GM20431 (cell line): ENCODE measurements at regions not wholly inside any gene's neighbourhood (a gene's known extent, or its start where the extent isn't known, plus 50 kb on each side); places are given as distances from the start of the nearest gene placed in this dataset.
"Not testable (repeated sequence)": the region's sequence is repeated elsewhere in the genome, so short reads cannot be mapped to it uniquely, and the experiment has no call there.

Source experiments
- in situ Hi-C: fragments of 300-500 bp; cut with MseI, MboI; formaldehyde crosslinking; loops from one replicate; pipeline ENCODE4 v1.15.0; 2020; ENCODE audit warnings: low sequenced_read_pairs; ENCODE audit not compliant: unreplicated experiment

DNA sequence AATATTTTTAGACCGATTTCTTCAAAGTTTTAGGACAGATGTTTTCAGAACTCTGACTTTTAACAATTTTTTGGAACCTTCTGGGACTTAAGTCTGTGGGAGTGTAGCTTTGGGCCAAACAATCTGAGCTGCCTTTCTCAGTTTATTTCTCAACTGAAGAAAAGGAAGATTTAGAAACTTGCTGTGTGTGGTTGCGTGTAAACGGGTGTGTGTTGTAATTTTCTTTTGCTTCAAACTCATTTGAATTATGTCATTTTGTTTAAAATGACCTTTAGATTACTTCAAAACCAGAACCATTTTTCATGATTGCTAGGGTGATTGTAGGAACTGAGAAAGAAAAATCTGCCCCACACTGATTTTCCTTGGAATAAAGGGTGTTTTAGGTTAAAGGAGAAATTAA, 577.7 kb upstream of the GALNTL6 start:
- in situ Hi-C loops = no loop called here

DNA sequence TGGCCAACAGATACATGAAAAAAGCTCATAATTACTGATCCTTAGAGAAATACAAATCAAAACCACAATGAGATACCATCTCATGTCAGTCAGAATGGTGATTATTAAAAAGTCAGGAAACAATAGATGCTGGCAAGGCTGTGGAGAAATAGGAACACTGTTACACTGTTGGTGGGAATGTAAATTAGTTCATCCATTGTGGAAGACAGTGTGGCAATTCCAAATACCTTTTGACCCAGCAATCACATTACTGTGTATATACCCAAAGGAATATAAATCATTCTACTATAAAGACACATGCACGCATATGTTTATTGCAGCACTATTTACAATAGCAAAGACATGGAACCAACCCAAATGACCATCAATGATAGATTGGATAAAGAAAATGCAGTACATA, 583.9 kb upstream of the GALNTL6 start:
- in situ Hi-C loops = not testable (repeated sequence)

DNA sequence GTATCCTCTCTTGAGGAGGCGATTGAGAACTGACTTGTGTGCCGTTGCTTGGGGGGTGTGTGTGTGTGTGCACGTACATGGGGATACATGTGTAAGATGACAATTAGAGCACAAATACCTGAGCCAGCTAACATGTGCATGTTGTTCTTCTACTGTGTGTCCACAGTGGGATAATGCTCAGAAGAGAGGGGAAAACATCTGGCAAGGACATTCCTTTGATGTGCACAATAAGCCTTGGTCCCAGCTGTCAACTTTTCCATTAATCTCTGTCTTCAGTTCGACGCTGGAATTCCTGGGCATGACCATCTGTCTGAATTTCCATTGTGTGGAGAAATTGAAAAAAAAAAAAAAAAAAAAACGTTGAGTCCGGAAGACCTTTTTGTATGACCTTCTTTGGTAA, 592.0 kb upstream of the GALNTL6 start:
- in situ Hi-C loops = no loop called here

DNA sequence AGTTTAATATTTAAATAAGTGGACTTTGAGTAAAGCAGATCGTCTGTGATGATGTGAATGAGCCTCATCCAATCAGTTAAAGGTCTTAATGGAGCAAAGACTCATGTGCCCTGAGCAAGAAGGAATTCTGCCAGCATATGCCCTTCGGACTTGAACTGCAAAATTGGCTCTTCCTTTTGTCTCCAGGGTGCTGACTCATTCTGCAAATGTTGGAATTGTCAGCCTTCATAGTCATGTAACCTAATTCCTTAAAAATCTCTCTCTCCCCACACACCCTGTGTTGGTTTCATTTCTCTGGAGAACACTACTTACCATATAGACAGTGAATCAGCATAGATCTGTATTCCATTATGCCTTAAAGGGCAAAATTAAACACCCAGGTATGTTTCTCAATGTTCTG, 609.8 kb upstream of the GALNTL6 start:
- in situ Hi-C loops = no loop called here

DNA sequence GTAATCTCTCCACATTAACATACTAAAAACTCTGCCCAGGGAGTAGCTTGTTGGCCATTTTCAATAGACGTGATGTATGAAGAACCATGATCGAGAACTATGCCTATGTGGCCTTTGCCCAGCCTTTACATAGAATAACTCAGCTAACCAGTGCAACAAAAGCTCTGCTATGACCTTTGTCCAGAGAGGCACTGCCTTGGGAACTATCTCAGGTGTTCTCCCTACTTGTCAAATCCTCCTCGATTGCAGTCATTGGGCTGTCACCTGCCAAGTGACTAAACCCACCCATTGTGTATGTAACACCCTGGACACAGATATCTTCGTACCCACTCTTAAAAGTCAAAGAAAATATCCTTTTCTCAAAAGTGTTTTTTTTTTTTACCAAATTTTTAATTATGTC, 610.3 kb upstream of the GALNTL6 start:
- in situ Hi-C loops = no loop called here

DNA sequence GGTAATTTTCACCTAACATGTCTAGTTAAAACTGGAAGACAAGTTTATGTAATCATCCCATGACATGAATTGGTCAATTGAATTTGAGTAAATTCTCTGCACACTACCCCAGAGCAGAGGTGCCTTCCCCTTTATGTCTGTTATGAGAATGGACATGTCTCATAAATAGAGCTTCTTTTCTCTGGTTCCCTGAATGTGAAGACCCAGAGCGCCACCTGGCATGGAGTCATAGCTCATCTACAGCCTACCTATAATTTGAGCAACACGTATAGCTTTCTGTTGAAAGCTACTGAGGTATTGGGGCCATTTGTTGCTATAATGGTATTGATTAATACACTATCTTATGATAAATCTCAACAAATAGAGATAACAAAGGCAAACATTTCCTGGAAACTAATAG, 626.5 kb upstream of the GALNTL6 start:
- in situ Hi-C loops = no loop called here

DNA sequence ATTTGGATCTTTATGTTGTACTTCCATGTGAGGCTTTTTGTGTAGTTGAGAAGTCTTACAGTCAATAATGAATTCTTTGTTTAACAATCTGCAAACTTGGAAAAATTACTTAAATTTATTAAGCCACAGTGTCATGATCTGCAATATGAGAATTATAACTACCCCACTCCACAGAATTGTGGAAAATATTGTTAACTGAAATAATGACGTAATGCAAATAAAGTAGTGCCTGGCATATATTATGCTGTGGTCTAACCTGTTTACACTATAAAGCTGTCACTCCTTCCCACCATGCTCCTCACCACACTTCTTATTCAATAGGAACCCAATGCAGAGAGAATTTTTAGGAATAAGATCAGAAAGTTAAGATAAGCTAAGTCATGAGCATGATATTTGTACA, 632.1 kb upstream of the GALNTL6 start:
- in situ Hi-C loops = no loop called here

DNA sequence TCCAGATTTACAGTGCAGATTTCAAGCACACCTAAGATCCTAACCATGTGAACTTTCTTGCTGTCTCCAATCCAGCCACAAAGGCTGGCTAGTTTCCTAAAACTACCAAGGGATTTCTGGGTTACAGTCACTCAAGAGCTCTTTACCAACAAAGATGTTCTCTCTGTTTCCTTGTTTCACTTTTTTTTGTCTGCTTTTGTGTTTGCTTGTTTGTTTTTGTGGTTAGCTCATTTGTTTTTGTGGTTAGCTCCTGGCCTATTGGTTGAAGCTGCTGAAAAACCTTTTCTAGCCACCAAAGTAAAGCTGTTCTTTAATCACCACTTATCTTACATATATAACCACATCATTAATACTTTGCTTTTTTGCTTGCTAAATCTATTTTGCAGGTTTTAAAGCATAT, 642.5 kb upstream of the GALNTL6 start:
- in situ Hi-C loops = no loop called here

DNA sequence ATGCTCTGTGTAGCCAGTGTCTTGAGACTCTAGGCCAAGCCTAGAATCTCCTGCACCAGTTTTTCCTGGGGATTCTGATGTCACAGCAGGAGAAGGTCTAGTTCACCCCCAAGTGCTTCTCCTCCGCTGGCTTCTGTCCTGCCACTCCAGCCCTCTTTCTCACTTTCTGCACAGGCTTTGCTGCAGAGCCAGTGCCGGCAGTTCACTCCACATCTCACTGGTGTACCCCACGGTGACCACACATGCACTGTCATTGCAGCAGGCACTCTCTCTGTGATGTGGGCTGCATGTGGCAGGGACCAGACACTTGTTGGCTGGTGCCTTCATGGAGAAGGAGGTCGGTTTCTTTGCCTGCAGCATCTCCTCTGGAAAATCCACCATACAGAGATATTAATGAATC, 643.8 kb upstream of the GALNTL6 start:
- in situ Hi-C loops = no loop called here

DNA sequence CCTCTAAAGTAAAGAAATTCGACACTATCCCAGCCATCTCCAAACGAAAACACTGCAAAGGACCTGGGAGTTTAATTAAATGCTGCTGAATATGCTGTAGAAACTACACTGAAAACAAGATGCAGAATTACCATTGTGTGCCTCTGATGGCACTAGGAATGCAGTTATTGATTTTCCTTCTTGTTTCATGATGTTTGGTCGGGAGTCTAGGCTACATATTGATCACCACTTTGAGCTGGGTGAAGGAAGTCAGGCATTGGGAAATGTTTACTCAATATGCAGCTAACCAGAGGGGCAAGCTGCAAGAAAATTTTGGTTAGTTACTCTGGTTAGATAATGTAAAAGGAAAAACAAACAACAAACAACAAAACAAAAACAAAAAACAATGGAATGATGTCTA, 650.7 kb upstream of the GALNTL6 start:
- in situ Hi-C loops = no loop called here

DNA sequence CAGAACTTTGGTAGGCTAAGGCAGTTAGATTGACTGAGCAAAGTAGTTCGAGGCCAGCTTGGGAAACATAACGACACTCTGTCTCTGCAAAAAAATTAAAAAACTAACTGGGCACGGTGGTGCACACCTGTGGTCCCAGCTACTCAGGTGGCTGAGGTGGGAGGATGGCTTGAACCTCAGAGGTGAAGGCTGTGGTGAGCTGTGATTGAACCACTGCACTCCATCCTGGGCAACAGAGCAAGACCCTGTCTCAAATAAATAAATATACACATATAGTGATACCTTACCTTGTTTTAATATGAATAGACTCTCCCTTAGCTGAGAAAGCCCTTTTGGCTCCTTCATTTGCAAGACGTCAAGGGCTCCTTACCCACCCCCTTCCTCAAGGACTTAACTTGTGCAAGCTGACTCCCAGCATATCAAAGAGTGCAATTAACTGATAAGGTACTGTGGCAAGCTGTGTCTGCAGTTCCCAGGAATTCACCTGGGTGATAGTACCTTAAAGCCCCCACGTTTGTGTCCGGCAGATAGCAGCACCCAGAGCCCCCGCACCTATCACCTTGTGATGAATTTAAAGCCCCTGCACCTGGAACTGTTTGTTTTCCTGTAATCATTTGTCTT, 655.6 kb upstream of the GALNTL6 start:
- in situ Hi-C loops = no loop called here

DNA sequence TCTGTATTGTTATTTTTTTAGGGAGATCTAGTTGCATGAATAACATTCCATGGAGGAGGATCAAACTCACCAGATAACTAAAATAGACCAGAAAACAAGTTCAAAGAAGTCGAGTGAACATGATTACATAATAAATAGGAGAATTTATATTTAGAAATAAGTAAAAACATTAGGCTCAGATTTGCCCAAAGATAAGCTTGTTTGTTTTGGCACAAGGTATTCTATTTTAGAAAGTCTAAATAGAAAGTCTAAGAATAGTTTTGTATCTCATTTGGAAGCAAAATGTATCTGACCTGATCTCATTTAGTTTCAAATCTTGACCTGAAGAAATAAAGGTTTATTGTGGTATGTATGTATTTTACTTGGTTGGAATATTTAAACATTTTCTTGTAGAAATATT, 670.6 kb upstream of the GALNTL6 start:
- in situ Hi-C loops = no loop called here

DNA sequence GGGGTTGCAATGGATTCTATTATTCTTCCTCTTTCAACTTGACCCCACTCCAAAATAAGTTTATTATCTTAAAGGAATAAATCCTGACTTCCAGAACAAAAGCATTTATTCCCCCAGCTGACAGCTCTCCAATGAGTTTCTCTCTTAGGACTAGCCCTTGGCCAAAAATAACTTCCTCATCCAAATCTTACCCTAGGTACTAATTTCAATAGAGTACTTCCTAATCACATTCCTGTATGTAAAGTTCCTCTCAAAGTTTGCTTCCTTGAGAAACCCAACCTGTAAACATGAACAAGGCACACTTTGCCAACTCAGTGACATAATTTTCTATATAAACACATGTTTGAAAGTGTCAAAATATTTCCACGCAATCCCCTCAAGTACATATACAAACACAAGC, 671.2 kb upstream of the GALNTL6 start:
- in situ Hi-C loops = no loop called here

DNA sequence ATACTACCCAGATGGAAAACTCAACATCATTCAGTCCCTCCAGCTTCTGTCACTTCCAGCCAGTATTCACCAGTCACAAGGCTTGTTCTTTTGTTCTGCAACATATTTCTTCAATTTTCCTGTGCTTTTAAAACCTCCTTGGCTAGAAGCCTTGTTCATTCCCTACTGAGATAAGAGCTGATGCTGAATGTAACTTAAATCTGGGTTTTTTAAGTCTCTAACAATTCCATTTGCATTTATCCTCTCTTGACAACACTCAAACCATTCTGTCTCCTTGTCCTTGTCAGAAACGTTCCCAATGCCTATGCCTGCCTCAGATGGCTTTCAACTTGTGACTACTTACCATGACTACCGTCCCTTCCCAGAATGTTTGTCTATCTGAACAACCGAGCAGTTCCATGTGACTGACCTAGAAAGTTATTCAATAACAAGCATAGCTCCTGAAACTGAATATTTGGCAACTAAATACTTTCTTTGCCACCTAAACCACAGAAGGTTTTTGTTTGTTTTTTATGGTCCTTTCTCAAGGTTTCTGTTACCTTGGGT, 682.9 kb upstream of the GALNTL6 start:
- in situ Hi-C loops = no loop called here

DNA sequence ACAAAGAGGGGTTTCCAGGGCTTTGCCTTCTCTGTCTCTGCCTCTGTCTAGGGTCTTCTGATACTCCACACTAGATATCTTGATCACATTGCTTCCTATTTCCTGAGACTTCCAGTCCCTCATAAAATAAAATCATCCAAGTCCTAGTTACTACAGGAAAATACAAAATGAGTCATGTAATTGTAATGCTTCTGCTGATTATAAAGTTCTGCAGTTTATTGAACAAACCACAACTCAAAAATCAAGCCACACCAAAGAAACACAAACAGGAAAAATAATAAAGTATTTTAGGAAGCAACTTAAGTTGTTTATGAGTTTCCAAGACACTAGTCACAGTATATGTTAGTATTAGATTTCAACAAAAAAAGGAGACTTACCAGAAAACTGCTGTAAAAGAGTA, 695.1 kb upstream of the GALNTL6 start:
- in situ Hi-C loops = no loop called here

DNA sequence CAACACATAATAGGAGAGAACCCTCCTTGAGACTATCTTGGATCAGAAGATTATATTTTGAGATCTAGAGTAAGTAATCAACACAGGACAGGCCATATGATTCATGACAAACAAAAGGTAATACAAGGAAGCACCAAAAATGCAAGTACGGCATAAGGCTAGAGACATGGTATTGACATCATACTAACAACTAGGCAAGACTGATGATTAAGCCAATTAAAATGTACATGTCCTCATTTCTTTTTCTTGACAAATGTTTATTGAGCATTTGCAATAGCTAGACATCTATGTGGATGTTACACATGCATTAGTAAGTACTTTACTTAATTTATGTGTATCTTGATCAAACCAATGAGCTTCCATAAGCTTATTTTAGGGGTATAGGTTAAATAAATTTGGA, 695.7 kb upstream of the GALNTL6 start:
- in situ Hi-C loops = no loop called here

DNA sequence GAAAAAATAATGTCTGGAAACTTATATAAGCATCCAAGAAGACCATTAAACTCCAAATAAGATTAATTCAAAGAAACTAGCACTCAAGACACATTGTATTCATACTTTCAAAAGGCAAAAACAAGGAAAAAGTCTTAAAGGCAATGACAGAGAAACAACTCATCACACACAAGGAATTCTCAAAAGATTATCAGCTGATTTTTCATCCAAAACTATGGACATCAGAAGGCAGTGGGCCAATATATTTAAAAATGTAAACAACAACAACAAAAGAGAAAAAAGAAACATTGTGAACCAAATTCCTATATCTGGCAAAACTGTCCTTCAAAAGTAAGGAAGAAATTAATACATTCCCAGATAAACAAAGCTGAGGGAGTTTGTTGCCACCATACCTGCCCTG, 711.4 kb upstream of the GALNTL6 start:
- in situ Hi-C loops = no loop called here

DNA sequence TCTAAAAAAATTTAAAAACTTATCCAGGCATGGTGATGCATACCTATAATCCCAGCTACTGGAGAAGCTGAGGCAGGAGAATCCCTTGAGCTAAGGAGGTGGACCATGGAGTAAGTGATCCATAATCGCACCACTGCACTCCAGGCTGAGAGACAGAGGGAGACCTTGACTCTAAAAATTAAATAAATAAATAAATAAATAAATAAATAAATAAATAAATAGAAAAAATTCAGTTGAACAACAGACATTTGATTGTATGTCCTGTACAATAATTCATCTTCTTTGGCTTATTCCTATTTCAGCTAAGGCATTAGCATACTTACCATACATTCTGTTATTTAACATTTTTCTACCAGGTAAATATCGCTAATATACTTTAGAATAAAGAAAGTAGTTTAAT, 726.1 kb upstream of the GALNTL6 start:
- in situ Hi-C loops = no loop called here

DNA sequence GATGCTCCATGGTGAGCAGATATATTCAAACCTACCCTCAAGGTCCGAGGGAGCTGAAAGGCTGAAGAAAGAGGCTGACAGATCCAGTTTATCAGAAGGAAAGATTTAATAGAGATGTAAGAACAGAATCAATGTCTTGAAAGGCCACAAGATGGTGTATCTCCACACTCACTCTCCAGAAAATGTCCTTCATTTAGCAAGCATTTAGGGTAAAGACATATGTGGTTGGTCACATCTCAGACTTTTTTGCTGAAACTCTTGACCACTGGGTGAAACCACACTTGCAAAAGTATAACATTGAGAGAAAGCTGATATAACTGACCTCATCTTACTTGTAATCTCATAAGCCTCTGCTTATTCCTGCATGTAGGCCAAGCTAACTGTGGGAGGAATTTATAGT, 745.8 kb upstream of the GALNTL6 start:
- in situ Hi-C loops = no loop called here

DNA sequence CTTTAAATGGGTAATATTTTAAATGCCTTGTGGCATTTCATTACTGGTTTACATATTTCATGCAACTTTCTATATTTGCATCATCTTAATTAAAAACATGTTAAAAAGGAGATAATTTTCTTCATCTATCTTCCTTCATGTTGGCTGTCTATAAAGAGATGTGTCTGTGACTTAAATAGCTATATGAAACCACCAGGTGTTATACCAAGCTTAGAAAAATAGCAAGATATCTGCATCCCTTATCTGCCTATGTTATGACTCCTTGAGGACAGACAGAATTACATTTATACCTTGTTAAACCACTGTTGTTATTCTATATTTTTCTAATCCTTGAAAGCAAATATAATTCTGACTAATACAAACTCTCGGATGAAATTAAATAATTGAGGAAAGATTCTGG, 763.8 kb upstream of the GALNTL6 start:
- in situ Hi-C loops = no loop called here

DNA sequence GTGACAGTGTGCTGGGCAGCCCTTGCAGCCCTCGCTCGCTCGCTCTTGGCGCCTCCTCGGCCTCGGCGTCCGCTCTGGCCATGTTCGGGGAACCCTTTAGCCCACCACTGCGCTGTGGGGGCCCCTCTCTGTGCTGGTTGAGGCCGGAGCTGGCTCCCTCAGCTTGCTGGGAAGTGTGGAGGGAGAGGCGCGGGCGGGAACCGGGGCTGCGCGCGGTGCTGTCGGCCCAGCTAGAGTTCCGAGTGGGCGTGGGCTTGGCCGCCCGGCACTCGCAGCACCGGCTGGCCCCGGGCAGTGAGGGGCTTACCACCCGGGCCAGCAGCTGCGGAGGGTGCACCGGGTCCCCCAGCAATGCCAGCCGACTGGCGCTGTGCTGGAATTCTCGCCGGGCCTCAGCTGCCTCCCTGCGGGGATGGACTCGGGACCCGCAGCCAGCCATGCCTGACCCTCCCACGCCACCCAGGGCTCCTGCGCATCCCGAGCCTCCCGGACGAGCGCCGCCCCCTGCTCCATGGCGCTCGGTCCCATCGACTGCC, 770.1 kb upstream of the GALNTL6 start:
- in situ Hi-C loops = no loop called here

DNA sequence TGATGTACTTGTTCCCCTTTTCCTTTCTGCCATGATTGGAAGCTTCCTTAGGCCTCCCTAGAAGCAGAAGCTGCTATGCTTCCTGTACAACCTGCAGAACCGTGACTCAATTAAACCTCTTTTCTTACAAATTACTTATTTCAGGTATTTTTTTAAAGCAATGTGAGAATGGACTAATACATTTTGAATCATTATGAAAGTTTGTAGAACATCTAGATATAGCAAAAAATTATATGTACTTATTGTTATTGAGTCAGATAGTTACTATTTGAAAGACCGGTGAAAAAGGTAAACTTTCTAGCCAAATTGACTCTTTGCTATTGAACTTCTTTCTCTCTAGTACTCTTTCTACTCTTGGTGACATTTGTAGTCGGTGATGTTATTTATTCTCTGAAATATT, 777.3 kb upstream of the GALNTL6 start:
- in situ Hi-C loops = no loop called here
